ENCODE measurements at regions not wholly inside any gene's neighbourhood (a gene's known extent, or its start where the extent isn't known, plus 50 kb on each side); places are given as distances from the start of the nearest gene placed in this dataset.

DNA sequence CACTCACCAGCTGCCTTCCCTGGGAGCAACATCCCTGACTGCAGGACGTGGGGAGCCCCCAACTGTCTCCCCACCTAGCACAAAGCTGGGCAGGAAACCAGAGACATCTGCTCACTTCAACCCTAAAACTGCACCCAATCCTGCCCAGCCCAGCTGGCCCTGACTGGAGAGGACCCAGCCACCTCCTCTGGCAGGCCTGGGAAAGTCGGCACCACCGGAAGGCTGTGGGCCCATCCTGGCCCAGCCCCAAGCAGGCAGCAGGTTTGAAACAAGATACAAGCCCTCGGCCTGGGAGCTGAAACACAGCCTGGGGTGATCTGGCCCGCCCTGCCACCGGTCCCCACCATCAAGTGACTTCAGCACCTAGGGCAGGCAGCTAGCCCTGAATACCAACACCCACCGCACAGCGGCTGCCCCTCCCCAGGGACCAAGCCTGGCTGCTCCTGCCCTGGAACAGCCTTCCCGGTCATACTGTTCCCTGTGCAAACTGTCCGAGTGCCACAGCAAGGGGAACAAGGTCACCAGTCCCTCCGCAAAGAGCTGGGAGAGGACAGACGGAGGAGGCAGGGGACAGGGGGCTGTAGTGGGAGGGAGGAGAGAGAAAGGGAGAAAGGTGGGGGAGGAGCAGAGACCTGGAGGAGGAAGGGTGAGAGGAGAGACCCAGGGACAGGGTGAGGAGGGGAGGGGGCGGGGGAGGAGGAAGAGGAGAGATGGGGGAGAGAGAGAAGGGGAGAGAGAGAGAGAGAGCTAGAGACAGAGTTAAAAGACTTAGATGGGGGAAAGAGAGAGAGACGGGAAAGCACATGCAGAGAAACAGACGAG, 115.7 kb downstream of the RFLNA start:
- CTCF ChIA-PET, result no interaction called here
- H3K27ac Mint-ChIP-seq (ENCODE audit: unreplicated experiment), result peak overlapping the region; percentile 41
- no peaks in the 10 kb centered on the region for H3K27me3 Mint-ChIP-seq (ENCODE audit: unreplicated experiment)
- no peaks in the 10 kb centered on the region for H3K9me3 Mint-ChIP-seq (ENCODE audit: low read depth, unreplicated experiment)
- no peak for DNase-seq
- peaks cover 66% of the 10 kb centered on the region for H3K36me3 Mint-ChIP-seq (ENCODE audit: insufficient read depth, unreplicated experiment)
- no peaks in the 10 kb centered on the region for H3K4me1 Mint-ChIP-seq (ENCODE audit: low read depth, unreplicated experiment)
- TF ChIP-seq, protein P1, sequence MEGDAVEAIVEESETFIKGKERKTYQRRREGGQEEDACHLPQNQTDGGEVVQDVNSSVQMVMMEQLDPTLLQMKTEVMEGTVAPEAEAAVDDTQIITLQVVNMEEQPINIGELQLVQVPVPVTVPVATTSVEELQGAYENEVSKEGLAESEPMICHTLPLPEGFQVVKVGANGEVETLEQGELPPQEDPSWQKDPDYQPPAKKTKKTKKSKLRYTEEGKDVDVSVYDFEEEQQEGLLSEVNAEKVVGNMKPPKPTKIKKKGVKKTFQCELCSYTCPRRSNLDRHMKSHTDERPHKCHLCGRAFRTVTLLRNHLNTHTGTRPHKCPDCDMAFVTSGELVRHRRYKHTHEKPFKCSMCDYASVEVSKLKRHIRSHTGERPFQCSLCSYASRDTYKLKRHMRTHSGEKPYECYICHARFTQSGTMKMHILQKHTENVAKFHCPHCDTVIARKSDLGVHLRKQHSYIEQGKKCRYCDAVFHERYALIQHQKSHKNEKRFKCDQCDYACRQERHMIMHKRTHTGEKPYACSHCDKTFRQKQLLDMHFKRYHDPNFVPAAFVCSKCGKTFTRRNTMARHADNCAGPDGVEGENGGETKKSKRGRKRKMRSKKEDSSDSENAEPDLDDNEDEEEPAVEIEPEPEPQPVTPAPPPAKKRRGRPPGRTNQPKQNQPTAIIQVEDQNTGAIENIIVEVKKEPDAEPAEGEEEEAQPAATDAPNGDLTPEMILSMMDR (IDR thresholded peaks at IDR 0.05; ENCODE audit: unreplicated experiment), result no peak
- intact Hi-C loops (cut with micrococcal nuclease; ENCODE audit: unreplicated experiment), result no loop called here
- no peak overlapping the region for H3K4me3 Mint-ChIP-seq (ENCODE audit: low read depth, unreplicated experiment)
- BruUV-seq (replicated peaks), result no TSS peak

DNA sequence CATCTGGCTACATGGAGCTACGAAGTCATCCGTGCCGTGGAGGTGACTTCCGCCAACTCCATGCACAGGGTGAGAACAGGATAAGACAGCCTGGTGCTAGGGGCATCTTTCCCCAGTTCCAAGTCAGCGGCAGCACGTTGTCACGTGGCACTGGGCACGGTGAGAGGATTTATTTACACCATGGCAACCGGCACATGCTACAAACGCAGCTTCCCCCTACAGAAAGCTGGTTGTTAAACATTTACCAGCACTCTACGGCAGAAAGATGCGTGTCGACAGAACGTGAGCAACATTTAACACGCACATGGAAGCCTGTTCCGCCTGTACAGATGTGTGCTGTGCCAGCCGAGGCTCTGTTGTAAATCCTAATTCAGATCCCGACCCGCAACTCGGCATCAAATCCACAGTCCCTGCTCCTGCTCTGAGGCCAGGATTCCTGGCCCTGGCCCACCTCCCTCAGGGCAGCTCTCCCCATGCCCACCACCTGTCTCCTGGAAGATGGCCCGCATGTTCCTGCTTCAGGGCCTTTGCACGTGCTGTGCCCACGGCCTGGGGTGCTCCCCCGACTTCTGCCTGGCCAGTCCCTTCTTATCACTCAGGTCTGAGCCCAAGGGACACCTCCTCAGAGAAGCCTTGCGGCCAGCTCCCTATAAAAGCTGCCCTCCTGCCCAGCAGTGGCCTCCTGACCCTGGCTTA, 114.1 kb downstream of the RFLNA start:
- Mint-ChIP-seq H3K27me3 (ENCODE audit: unreplicated experiment) (no peaks in the 10 kb centered on the region), H3K36me3 (ENCODE audit: insufficient read depth, unreplicated experiment) (peaks cover 61% of the 10 kb centered on the region), H3K27ac (ENCODE audit: unreplicated experiment) (no peak overlapping the region), H3K4me1 (ENCODE audit: low read depth, unreplicated experiment) (no peaks in the 10 kb centered on the region), H3K4me3 (ENCODE audit: low read depth, unreplicated experiment) (no peak overlapping the region), H3K9me3 (ENCODE audit: low read depth, unreplicated experiment) (no peaks in the 10 kb centered on the region)
- intact Hi-C loops (cut with micrococcal nuclease; ENCODE audit: unreplicated experiment), result no loop called here
- CTCF ChIA-PET, result no interaction called here
- TF ChIP-seq, protein P1 (IDR thresholded peaks at IDR 0.05; ENCODE audit: unreplicated experiment), result no peak
- no peak for DNase-seq
- BruUV-seq (replicated peaks), result no TSS peak

DNA sequence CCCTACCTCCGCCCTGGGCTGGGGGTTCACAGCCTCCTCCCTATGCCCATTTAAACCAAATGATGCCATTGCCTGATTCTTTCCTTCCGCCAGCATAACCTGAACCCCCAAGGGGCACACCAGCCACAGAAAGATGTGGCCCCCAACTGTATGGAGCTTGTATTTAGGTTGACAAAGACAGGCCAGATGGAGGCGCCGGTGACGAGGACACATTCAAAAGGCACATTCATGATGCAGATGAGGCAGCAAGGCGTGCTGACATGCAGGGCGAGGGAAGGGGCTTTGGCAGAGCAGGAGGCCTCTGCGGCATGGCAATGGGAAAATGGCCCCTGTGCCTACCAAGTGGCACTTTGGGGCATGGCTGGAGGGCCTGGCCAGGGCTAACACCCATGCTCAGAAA, 112.2 kb downstream of the RFLNA start:
- Mint-ChIP-seq H3K36me3 (ENCODE audit: insufficient read depth, unreplicated experiment) (peaks cover 70% of the 10 kb centered on the region), H3K27me3 (ENCODE audit: unreplicated experiment) (no peaks in the 10 kb centered on the region), H3K9me3 (ENCODE audit: low read depth, unreplicated experiment) (no peaks in the 10 kb centered on the region), H3K4me3 (ENCODE audit: low read depth, unreplicated experiment) (no peak overlapping the region), H3K4me1 (ENCODE audit: low read depth, unreplicated experiment) (no peaks in the 10 kb centered on the region), H3K27ac (ENCODE audit: unreplicated experiment) (no peak overlapping the region)
- CTCF ChIA-PET, result no interaction called here
- TF ChIP-seq, protein P1 (IDR thresholded peaks at IDR 0.05; ENCODE audit: unreplicated experiment), result no peak
- BruUV-seq (replicated peaks), result no TSS peak
- intact Hi-C loops (cut with micrococcal nuclease; ENCODE audit: unreplicated experiment), result no loop called here
- DNase-seq, result no peak

DNA sequence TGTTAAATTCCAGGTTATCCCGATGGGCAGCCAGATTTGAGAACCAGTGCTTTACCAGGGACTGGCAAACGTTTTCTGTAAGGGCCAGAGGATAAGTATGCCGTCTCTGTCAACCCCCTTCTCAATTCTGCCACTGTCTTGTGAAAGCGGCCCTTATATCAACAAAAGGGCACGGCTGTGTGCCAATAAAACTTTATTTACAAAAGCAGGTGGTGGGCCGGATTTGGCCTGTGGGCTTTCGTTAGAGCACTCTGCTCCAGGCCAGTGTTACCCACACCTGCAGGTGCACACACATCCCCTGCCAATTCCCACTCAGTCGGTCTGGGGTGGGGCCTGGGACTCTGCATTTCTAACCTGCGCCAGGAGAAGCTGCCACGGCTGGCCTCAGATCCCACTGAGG, 111.2 kb downstream of the RFLNA start:
- H3K4me3 Mint-ChIP-seq (ENCODE audit: low read depth, unreplicated experiment), result no peak overlapping the region
- peaks cover 74% of the 10 kb centered on the region for H3K36me3 Mint-ChIP-seq (ENCODE audit: insufficient read depth, unreplicated experiment)
- H3K27me3 Mint-ChIP-seq (ENCODE audit: unreplicated experiment), result no peaks in the 10 kb centered on the region
- no peaks in the 10 kb centered on the region for H3K9me3 Mint-ChIP-seq (ENCODE audit: low read depth, unreplicated experiment)
- DNase-seq, result no peak
- CTCF ChIA-PET, result no interaction called here
- H3K27ac Mint-ChIP-seq (ENCODE audit: unreplicated experiment), result no peak overlapping the region
- BruUV-seq (replicated peaks), result no TSS peak
- H3K4me1 Mint-ChIP-seq (ENCODE audit: low read depth, unreplicated experiment), result no peaks in the 10 kb centered on the region
- TF ChIP-seq, protein P1 (IDR thresholded peaks at IDR 0.05; ENCODE audit: unreplicated experiment), result no peak
- intact Hi-C loops (cut with micrococcal nuclease; ENCODE audit: unreplicated experiment), result no loop called here
